MM.1S (cell line): ENCODE measurements at regions not wholly inside any gene's neighbourhood (a gene's known extent, or its start where the extent isn't known, plus 50 kb on each side); places are given as distances from the start of the nearest gene placed in this dataset.

Experiments
- EZH2 ChIP-seq: fragments of 300-600 bp; sonication (generic); optimal IDR thresholded peaks from 2 replicates; pipeline ENCODE3; 2017; ENCODE audit warnings: low read depth, mild to moderate bottlenecking, antibody characterized with exemption, low read length, mixed read lengths
- TF ChIP-seq, protein P1 (sequence below): fragments of 300-600 bp; sonication (generic); IDR thresholded peaks from 2 replicates; pipeline ENCODE4 v1.5.1; 2016; ENCODE audit warnings: antibody characterized with exemption, low read length, mixed read lengths

DNA sequence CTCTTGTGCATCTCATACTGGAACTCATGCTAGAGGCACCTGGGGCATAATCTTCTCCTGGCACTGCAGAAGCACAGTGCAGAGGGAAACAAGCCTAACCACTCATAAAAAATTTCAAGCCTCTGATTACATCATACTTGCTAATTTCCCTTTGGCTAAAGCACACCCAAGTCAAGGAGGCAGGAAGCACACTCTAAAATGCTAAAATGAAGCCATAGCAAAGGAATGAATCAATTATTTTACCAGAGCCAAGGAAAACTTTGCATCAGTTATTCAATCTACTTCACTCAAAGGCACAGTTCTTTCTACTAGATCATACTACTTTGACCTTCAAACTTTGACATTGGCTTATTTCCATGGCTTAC lies 79.6 kb upstream of the SPOPL start:
- TF ChIP-seq, protein P1, sequence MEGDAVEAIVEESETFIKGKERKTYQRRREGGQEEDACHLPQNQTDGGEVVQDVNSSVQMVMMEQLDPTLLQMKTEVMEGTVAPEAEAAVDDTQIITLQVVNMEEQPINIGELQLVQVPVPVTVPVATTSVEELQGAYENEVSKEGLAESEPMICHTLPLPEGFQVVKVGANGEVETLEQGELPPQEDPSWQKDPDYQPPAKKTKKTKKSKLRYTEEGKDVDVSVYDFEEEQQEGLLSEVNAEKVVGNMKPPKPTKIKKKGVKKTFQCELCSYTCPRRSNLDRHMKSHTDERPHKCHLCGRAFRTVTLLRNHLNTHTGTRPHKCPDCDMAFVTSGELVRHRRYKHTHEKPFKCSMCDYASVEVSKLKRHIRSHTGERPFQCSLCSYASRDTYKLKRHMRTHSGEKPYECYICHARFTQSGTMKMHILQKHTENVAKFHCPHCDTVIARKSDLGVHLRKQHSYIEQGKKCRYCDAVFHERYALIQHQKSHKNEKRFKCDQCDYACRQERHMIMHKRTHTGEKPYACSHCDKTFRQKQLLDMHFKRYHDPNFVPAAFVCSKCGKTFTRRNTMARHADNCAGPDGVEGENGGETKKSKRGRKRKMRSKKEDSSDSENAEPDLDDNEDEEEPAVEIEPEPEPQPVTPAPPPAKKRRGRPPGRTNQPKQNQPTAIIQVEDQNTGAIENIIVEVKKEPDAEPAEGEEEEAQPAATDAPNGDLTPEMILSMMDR = no peak
- no peak for TF ChIP-seq EZH2
